Thyroid gland (tissue), 4 donors: ENCODE measurements at regions not wholly inside any gene's neighbourhood (a gene's known extent, or its start where the extent isn't known, plus 50 kb on each side); places are given as distances from the start of the nearest gene placed in this dataset.

ENCODE experiments used
- POLR2A ChIP-seq, 2 donors: fragments of 450-650 bp; IDR thresholded peaks; one replicate each; pipeline ENCODE4 v1.6.1; 2017; ENCODE audit warnings: antibody characterized with exemption in 2 of 2, mild to moderate bottlenecking in 2 of 2, moderate library complexity in 1 of 2
- TF ChIP-seq, protein P1 (sequence below), 6 experiments: fragments of 200-600 bp in 3 of 6; fragments of 450-650 bp in 3 of 6; sonication (generic) in 3 of 6; IDR thresholded peaks; one replicate each; pipeline ENCODE4 v1.5.1; 2016 to 2019; ENCODE audit warnings: antibody characterized with exemption in 6 of 6, mild to moderate bottlenecking in 2 of 6, inconsistent platforms in 1 of 6, moderate library complexity in 1 of 6

DNA sequence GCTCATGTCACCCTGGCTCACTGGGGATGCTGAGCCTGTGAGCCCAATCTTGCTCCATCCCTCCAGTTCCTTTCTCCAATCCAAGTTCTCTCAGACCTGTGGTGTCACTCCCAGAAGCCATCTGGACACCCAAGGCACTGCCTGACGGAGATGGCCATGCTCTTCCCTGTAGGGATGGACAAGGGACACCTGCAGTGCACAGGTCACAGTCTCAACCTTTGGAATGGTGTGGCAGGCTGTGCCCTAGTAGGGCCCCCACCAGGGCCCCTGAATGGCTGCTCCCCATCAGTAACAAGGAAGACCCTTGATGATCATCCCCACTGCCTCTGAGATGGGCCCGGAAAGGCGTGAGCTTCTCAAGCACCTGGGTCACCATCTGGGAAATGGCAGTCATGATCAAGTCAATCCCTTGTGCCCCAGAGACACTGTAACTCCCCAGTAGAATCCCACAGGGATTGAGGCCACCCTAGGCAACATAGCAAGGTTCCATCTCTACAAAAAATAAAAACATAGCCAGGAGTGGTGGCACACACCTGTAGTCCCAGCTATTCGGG is 822.5 kb downstream of the KCNJ18 start:
- TF ChIP-seq, protein P1, sequence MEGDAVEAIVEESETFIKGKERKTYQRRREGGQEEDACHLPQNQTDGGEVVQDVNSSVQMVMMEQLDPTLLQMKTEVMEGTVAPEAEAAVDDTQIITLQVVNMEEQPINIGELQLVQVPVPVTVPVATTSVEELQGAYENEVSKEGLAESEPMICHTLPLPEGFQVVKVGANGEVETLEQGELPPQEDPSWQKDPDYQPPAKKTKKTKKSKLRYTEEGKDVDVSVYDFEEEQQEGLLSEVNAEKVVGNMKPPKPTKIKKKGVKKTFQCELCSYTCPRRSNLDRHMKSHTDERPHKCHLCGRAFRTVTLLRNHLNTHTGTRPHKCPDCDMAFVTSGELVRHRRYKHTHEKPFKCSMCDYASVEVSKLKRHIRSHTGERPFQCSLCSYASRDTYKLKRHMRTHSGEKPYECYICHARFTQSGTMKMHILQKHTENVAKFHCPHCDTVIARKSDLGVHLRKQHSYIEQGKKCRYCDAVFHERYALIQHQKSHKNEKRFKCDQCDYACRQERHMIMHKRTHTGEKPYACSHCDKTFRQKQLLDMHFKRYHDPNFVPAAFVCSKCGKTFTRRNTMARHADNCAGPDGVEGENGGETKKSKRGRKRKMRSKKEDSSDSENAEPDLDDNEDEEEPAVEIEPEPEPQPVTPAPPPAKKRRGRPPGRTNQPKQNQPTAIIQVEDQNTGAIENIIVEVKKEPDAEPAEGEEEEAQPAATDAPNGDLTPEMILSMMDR (IDR thresholded peaks at IDR 0.05), result no peak
- no peak for TF ChIP-seq POLR2A (IDR thresholded peaks at IDR 0.05)
